HEK293 (cell line): ENCODE measurements at regions not wholly inside any gene's neighbourhood (a gene's known extent, or its start where the extent isn't known, plus 50 kb on each side); places are given as distances from the start of the nearest gene placed in this dataset.

Experiments used
- CTCF ChIA-PET: fragments of 350-600 bp; formaldehyde crosslinking; extraction: SDS; loops from one replicate; lab custom pipeline; 2021; ENCODE audit warnings: antibody characterized with exemption; lab: Yijun Ruan, JAX
- POLR2A ChIA-PET: fragments of 300-600 bp; formaldehyde crosslinking; extraction: SDS; loops from one replicate; lab custom pipeline; 2020; ENCODE audit warnings: antibody characterized with exemption, inconsistent platforms; lab: Yijun Ruan, JAX
- H3K27ac ChIP-seq: fragments of 200-500 bp; sonication (Bioruptor generic); 2 replicates; pipeline ENCODE4 v1.5.1; 2014; ENCODE audit warnings: low read depth, low read length, control low read depth, inconsistent platforms; ENCODE audit errors: extremely low read depth
- H3K36me3 ChIP-seq, 2 experiments: fragments of 200-500 bp in 1 of 2; sonication (Bioruptor generic) in 1 of 2; 1 replicate in 1 of 2; 2 replicates in 1 of 2; pipeline ENCODE4 v1.5.1; 2014 to 2017; ENCODE audit warnings: inconsistent platforms in 2 of 2, low read length in 2 of 2; ENCODE audit not compliant: control insufficient read depth in 2 of 2, insufficient read depth in 1 of 2
- H3K4me1 ChIP-seq: fragments of 200-500 bp; sonication (Bioruptor generic); 2 replicates; pipeline ENCODE4 v1.5.1; 2014; ENCODE audit warnings: mild to moderate bottlenecking, low read length, inconsistent platforms; ENCODE audit not compliant: control insufficient read depth, insufficient read depth
- H3K4me3 ChIP-seq: 2 replicates; pipeline ENCODE4 v1.5.1; 2011; ENCODE audit warnings: low read depth, mild to moderate bottlenecking, control low read depth, low read length, moderate library complexity
- H3K9me3 ChIP-seq: fragments of 200-500 bp; sonication (Bioruptor generic); 2 replicates; pipeline ENCODE4 v1.5.1; 2014; ENCODE audit warnings: low read depth, low read length, inconsistent platforms; ENCODE audit not compliant: control insufficient read depth, insufficient read depth
- EGR2 ChIP-seq: fragments of 450-650 bp; formaldehyde crosslinking; IDR thresholded peaks from 2 replicates; pipeline ENCODE4 v1.5.1; 2016; ENCODE audit warnings: low read depth, missing biosample characterization, missing genetic modification characterization
- GLIS1 ChIP-seq: fragments of 450-650 bp; formaldehyde crosslinking; IDR thresholded peaks from 2 replicates; pipeline ENCODE4 v1.5.1; 2016; ENCODE audit warnings: missing biosample characterization, missing genetic modification characterization
- MYNN ChIP-seq: fragments of 450-650 bp; formaldehyde crosslinking; IDR thresholded peaks from 2 replicates; pipeline ENCODE4 v1.5.1; 2016; ENCODE audit warnings: missing biosample characterization, missing genetic modification characterization, borderline replicate concordance
- MZF1 ChIP-seq: fragments of 450-650 bp; formaldehyde crosslinking; IDR thresholded peaks from 2 replicates; pipeline ENCODE4 v1.5.1; 2017; ENCODE audit warnings: missing biosample characterization, missing genetic modification characterization, borderline replicate concordance
- PBX3 ChIP-seq: sonication (generic); formaldehyde crosslinking; IDR thresholded peaks from 2 replicates; pipeline ENCODE4 v1.8.1; 2022; ENCODE audit warnings: mild to moderate bottlenecking, moderate library complexity, missing genetic modification reagents
- YY1 ChIP-seq: fragments of 450-650 bp; formaldehyde crosslinking; IDR thresholded peaks from 2 replicates; pipeline ENCODE4 v1.5.1; 2018; ENCODE audit warnings: missing biosample characterization, missing genetic modification characterization
- ZBTB10 ChIP-seq: fragments of 450-650 bp; formaldehyde crosslinking; IDR thresholded peaks from 2 replicates; pipeline ENCODE4 v1.5.1; 2016; ENCODE audit warnings: missing biosample characterization, missing genetic modification characterization
- ZBTB11 ChIP-seq: fragments of 450-650 bp; formaldehyde crosslinking; conservative IDR thresholded peaks from 2 replicates; pipeline ENCODE4 v1.5.1; 2016; ENCODE audit warnings: low read depth, missing biosample characterization, missing genetic modification characterization
- ZBTB20 ChIP-seq: fragments of 450-650 bp; formaldehyde crosslinking; IDR thresholded peaks from 2 replicates; pipeline ENCODE4 v1.5.1; 2016; ENCODE audit warnings: missing biosample characterization, missing genetic modification characterization
- ZBTB48 ChIP-seq: fragments of 450-650 bp; formaldehyde crosslinking; IDR thresholded peaks from 2 replicates; pipeline ENCODE4 v1.5.1; 2016; ENCODE audit warnings: missing biosample characterization, missing genetic modification characterization
- ZBTB6 ChIP-seq: fragments of 450-650 bp; formaldehyde crosslinking; IDR thresholded peaks from 2 replicates; pipeline ENCODE4 v1.5.1; 2017; ENCODE audit warnings: missing biosample characterization, missing genetic modification characterization
- ZFP41 ChIP-seq: fragments of 450-650 bp; formaldehyde crosslinking; IDR thresholded peaks from 2 replicates; pipeline ENCODE4 v1.5.1; 2016; ENCODE audit warnings: missing biosample characterization, missing genetic modification characterization, borderline replicate concordance
- ZNF157 ChIP-seq: fragments of 450-650 bp; formaldehyde crosslinking; IDR thresholded peaks from 2 replicates; pipeline ENCODE4 v1.5.1; 2016; ENCODE audit warnings: missing biosample characterization, missing genetic modification characterization
- ZNF184 ChIP-seq: fragments of 450-650 bp; IDR thresholded peaks from 2 replicates; pipeline ENCODE4 v1.5.1; 2018; ENCODE audit warnings: missing biosample characterization, mild to moderate bottlenecking, missing genetic modification characterization
- ZNF433 ChIP-seq: fragments of 450-650 bp; formaldehyde crosslinking; IDR thresholded peaks from 2 replicates; pipeline ENCODE4 v1.5.1; 2016; ENCODE audit warnings: missing biosample characterization, missing genetic modification characterization, low read depth
- ZNF529 ChIP-seq: fragments of 450-650 bp; formaldehyde crosslinking; IDR thresholded peaks from 2 replicates; pipeline ENCODE4 v1.5.1; 2017; ENCODE audit warnings: missing genetic modification characterization, missing biosample characterization; ENCODE audit not compliant: insufficient replicate concordance
- ZNF530 ChIP-seq: fragments of 450-650 bp; formaldehyde crosslinking; IDR thresholded peaks from 2 replicates; pipeline ENCODE4 v1.5.1; 2016; ENCODE audit warnings: low read depth, missing biosample characterization, missing genetic modification characterization
- ZNF830 ChIP-seq: fragments of 450-650 bp; IDR thresholded peaks from 2 replicates; pipeline ENCODE4 v1.5.0; 2018; ENCODE audit warnings: missing biosample characterization, missing genetic modification characterization, low read depth, mild to moderate bottlenecking, moderate library complexity
- ZXDB ChIP-seq: fragments of 450-650 bp; formaldehyde crosslinking; IDR thresholded peaks from 2 replicates; pipeline ENCODE4 v1.5.1; 2016; ENCODE audit warnings: missing biosample characterization, missing genetic modification characterization

- H3K4me3 ChIP-seq: no peak overlapping the region
- POLR2A ChIA-PET: no interaction called here
- no peak for TF ChIP-seq ZNF157 (tag by site-specific recombination)
- TF ChIP-seq MYNN (tag by site-specific recombination): no peak
- no peak for TF ChIP-seq ZNF830 (tag by site-specific recombination)
- TF ChIP-seq EGR2 (tag by site-specific recombination): no peak
- no peak for TF ChIP-seq ZBTB10 (tag by site-specific recombination)
- no peak for TF ChIP-seq ZBTB20
- TF ChIP-seq ZNF433: no peak
- no peak for TF ChIP-seq ZBTB48 (tag by site-specific recombination)
- no peak for TF ChIP-seq ZNF530 (tag by site-specific recombination)
- no peak for TF ChIP-seq GLIS1
- TF ChIP-seq MZF1 (tag by site-specific recombination): no peak
- no peak for TF ChIP-seq ZFP41
- TF ChIP-seq ZBTB11 (tag by site-specific recombination): no peak
- no peak for TF ChIP-seq PBX3 (CRISPR knock-in tag)
- TF ChIP-seq ZNF529 (tag by site-specific recombination): no peak
- TF ChIP-seq ZNF184 (tag by site-specific recombination): no peak
- no peak for TF ChIP-seq ZXDB (tag by site-specific recombination)
- TF ChIP-seq ZBTB6: no peak
- no peak for TF ChIP-seq YY1 (tag by site-specific recombination)
- H3K27ac ChIP-seq: no peak overlapping the region
- no peaks in the 10 kb centered on the region for H3K4me1 ChIP-seq
- CTCF ChIA-PET: interaction anchor here (0.7 kb wide), 1 partner anchor 271 kb away, joined by 3 read pairs; no protein-coding TSS in a partner anchor
- H3K36me3 ChIP-seq: no peaks in the 10 kb centered on the region
- no peaks in the 10 kb centered on the region for H3K9me3 ChIP-seq
Observed at GRCh38 chr5:82822634-82822927, 254.6 kb downstream of the TMEM167A start.
